HCT116 (cell line): ENCODE measurements at regions not wholly inside any gene's neighbourhood (a gene's known extent, or its start where the extent isn't known, plus 50 kb on each side); places are given as distances from the start of the nearest gene placed in this dataset.

Experiments used
- ATAC-seq: fragments of 200-7000 bp; cut with Tn5 transposase; 2 replicates; pipeline ENCODE4 v1.9.1; 2020; ENCODE audit warnings: mild to moderate bottlenecking, moderate library complexity
- BruUV-seq: library from RNA; stranded (reverse); fragments of 400-500 nt; replicated peaks from 2 replicates; lab custom pipeline; 2021; lab: Mats Ljungman, UMichigan
- CTCF ChIA-PET: fragments of 300-600 bp; sonication (Branson Sonifier 250); formaldehyde crosslinking; loops from one replicate; lab custom pipeline; 2021; ENCODE audit warnings: antibody characterized with exemption; lab: Charles Lee
- POLR2A ChIA-PET: fragments of 300-600, 350-600 bp; sonication (Branson Sonifier 250); formaldehyde crosslinking; loops from one replicate; lab custom pipeline; 2021; ENCODE audit warnings: antibody characterized with exemption; lab: Charles Lee
- RAD21 ChIA-PET, 2 experiments: fragments of 300-600 bp; sonication (Branson Sonifier 250); formaldehyde crosslinking; loops; one replicate each; lab custom pipeline; 2023; ENCODE audit warnings: low total read pairs in 2 of 2; ENCODE audit not compliant: uncharacterized antibody in 2 of 2, unreplicated experiment in 2 of 2, low non-redundant PET in 1 of 2; lab: Charles Lee
- DNase-seq: peaks from one replicate; pipeline ENCODE4 v3.0.0-alpha.2; 2010; ENCODE audit warnings: low read depth, low spot score
- H2AFZ ChIP-seq: fragments of 200-600 bp; shearing (Covaris generic), sonication (generic); 2 replicates; pipeline ENCODE4 v1.6.1; 2017; ENCODE audit warnings: low read depth, mixed run types, mixed read lengths, antibody characterized with exemption, low read length; ENCODE audit not compliant: poor library complexity, severe bottlenecking
- H3K27ac ChIP-seq: 2 replicates; pipeline ENCODE4 v1.5.1; 2012; ENCODE audit warnings: low read depth, low read length
- H3K27me3 ChIP-seq: fragments of 200-600 bp; sonication (generic); 2 replicates; pipeline ENCODE4 v1.6.1; 2016; ENCODE audit warnings: mixed run types, low read length, mixed read lengths; ENCODE audit not compliant: insufficient read depth
- H3K36me3 ChIP-seq, 2 experiments: fragments of 200-500 bp in 1 of 2; fragments of 200-600 bp in 1 of 2; sonication (Bioruptor generic) in 1 of 2; sonication (generic) in 1 of 2; 2 replicates each; pipeline versions ENCODE4 v1.5.1 to v1.6.1; 2014 to 2016; ENCODE audit warnings: low read length in 2 of 2, inconsistent platforms in 1 of 2, mixed read lengths in 1 of 2, mixed run types in 1 of 2; ENCODE audit not compliant: insufficient read depth in 2 of 2, control insufficient read depth in 1 of 2
- H3K4me1 ChIP-seq, 2 experiments: fragments of 200-600 bp in 1 of 2; sonication (generic) in 1 of 2; 2 replicates each; pipeline versions ENCODE4 v1.5.1 to v1.6.1; 2012 to 2017; ENCODE audit warnings: low read length in 2 of 2, inconsistent platforms in 1 of 2, mild to moderate bottlenecking in 1 of 2, mixed read lengths in 1 of 2, mixed run types in 1 of 2, moderate library complexity in 1 of 2; ENCODE audit not compliant: insufficient read depth in 2 of 2, control insufficient read depth in 1 of 2
- H3K4me2 ChIP-seq: fragments of 200-600 bp; sonication (generic); 2 replicates; pipeline ENCODE4 v1.6.1; 2017; ENCODE audit warnings: mixed run types, low read length, mixed read lengths
- H3K4me3 ChIP-seq, 2 experiments: fragments of 200-600 bp in 1 of 2; sonication (generic) in 1 of 2; replicated peaks in 1 of 2; 2 replicates each; pipeline ENCODE4 v1.5.1; 2011 to 2016; ENCODE audit warnings: low read length in 2 of 2, control low read depth in 1 of 2, low read depth in 1 of 2, mild to moderate bottlenecking in 1 of 2, mixed read lengths in 1 of 2, mixed run types in 1 of 2
- H3K79me2 ChIP-seq: fragments of 200-600 bp; sonication (generic); 2 replicates; pipeline ENCODE4 v1.6.1; 2017; ENCODE audit warnings: mild to moderate bottlenecking, mixed run types, low read length, moderate library complexity, mixed read lengths; ENCODE audit not compliant: insufficient read depth
- H3K9ac ChIP-seq: fragments of 200-600 bp; sonication (generic); 2 replicates; pipeline ENCODE4 v1.6.1; 2016; ENCODE audit warnings: low read length, mixed read lengths
- H3K9me2 ChIP-seq: fragments of 200-600 bp; sonication (generic), shearing (Covaris generic); 2 replicates; pipeline ENCODE4 v1.6.1; 2017; ENCODE audit warnings: mixed run types, mild to moderate bottlenecking, moderate library complexity; ENCODE audit not compliant: insufficient read depth
- H3K9me3 ChIP-seq, 2 experiments: fragments of 200-500 bp in 1 of 2; fragments of 200-600 bp in 1 of 2; sonication (Bioruptor generic) in 1 of 2; sonication (generic) in 1 of 2; 2 replicates each; pipeline ENCODE4 v1.6.1; 2014 to 2017; ENCODE audit warnings: low read length in 2 of 2, mixed read lengths in 2 of 2, inconsistent platforms in 1 of 2, low read depth in 1 of 2, mild to moderate bottlenecking in 1 of 2, mixed run types in 1 of 2, moderate library complexity in 1 of 2; ENCODE audit not compliant: control insufficient read depth in 1 of 2, insufficient read depth in 1 of 2
- H4K20me1 ChIP-seq: fragments of 200-600 bp; sonication (generic), shearing (Covaris generic); 2 replicates; pipeline ENCODE4 v1.6.1; 2017; ENCODE audit warnings: mixed run types, mild to moderate bottlenecking, moderate library complexity; ENCODE audit not compliant: insufficient read depth
- CBX3 ChIP-seq: IDR thresholded peaks from 2 replicates; pipeline ENCODE4 v1.6.1; 2012; ENCODE audit warnings: low read depth
- CEBPB ChIP-seq: IDR thresholded peaks from 2 replicates; pipeline ENCODE4 v1.6.1; 2012; ENCODE audit warnings: low read depth
- EGR1 ChIP-seq: IDR thresholded peaks from 2 replicates; pipeline ENCODE4 v1.6.1; 2012; ENCODE audit warnings: low read depth
- EZH2 ChIP-seq: fragments of 200-600 bp; sonication (generic); IDR thresholded peaks from 2 replicates; pipeline ENCODE4 v1.6.1; 2017; ENCODE audit warnings: antibody characterized with exemption, mixed run types
- EZH2phosphoT487 ChIP-seq: fragments of 200-600 bp; IDR thresholded peaks from 2 replicates; pipeline ENCODE4 v1.6.1; 2018; ENCODE audit warnings: antibody characterized with exemption, borderline replicate concordance
- POLR2AphosphoS5 ChIP-seq: IDR thresholded peaks from 2 replicates; pipeline ENCODE4 v1.6.1; 2011; ENCODE audit warnings: mild to moderate bottlenecking, low read depth, low read length, moderate library complexity
- RAD21 ChIP-seq: IDR thresholded peaks from 2 replicates; pipeline ENCODE4 v1.6.1; 2012; ENCODE audit warnings: low read depth, mild to moderate bottlenecking
- SP1 ChIP-seq: IDR thresholded peaks from 2 replicates; pipeline ENCODE4 v1.6.1; 2012; ENCODE audit warnings: low read depth
- intact Hi-C: fragments of 100-400 bp; cut with micrococcal nuclease; formaldehyde crosslinking; loops from 2 replicates; pipeline ENCODE4 v1.10.0; 2022
- TF ChIP-seq, protein P1 (sequence below): IDR thresholded peaks from 2 replicates; pipeline ENCODE4 v1.6.1; 2012
- TF ChIP-seq, protein P2 (sequence below): IDR thresholded peaks from 2 replicates; pipeline ENCODE4 v1.6.1; 2012

- H3K27ac ChIP-seq: no peak overlapping the region
- no peaks in the 10 kb centered on the region for H4K20me1 ChIP-seq
- no peak overlapping the region for H3K9ac ChIP-seq
- no peaks in the 10 kb centered on the region for H3K36me3 ChIP-seq
- RAD21 ChIA-PET: no interaction called here
- H3K9me2 ChIP-seq: no peaks in the 10 kb centered on the region
- no peak overlapping the region for H2AFZ ChIP-seq
- POLR2A ChIA-PET: no interaction called here
- no peaks in the 10 kb centered on the region for H3K79me2 ChIP-seq
- DNase-seq: no peak
- no peak overlapping the region for H3K4me2 ChIP-seq
- no peaks in the 10 kb centered on the region for H3K27me3 ChIP-seq
- H3K4me1 ChIP-seq: peaks cover 22 to 47% of the 10 kb centered on the region in 2 experiments
- no peak overlapping the region for H3K4me3 ChIP-seq
- no peak for ATAC-seq
- no peaks in the 10 kb centered on the region for H3K9me3 ChIP-seq
- intact Hi-C loops: no loop called here
- TF ChIP-seq, protein P1, sequence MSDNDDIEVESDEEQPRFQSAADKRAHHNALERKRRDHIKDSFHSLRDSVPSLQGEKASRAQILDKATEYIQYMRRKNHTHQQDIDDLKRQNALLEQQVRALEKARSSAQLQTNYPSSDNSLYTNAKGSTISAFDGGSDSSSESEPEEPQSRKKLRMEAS: no peak
- no peak for TF ChIP-seq POLR2AphosphoS5
- TF ChIP-seq CEBPB: no peak
- no peak for TF ChIP-seq SP1
- no peak for TF ChIP-seq CBX3
- TF ChIP-seq EGR1: no peak
- TF ChIP-seq EZH2phosphoT487: no peak
- TF ChIP-seq, protein P2, sequence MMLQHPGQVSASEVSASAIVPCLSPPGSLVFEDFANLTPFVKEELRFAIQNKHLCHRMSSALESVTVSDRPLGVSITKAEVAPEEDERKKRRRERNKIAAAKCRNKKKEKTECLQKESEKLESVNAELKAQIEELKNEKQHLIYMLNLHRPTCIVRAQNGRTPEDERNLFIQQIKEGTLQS: no peak
- TF ChIP-seq RAD21: no peak
- TF ChIP-seq, all 23 proteins: peak for 0
- no TSS peak for BruUV-seq
- CTCF ChIA-PET: no interaction called here
These were observed 101.8 kb downstream of the TRIB2 start for GRCh38 chr2:12818416-12819102.

DNA sequence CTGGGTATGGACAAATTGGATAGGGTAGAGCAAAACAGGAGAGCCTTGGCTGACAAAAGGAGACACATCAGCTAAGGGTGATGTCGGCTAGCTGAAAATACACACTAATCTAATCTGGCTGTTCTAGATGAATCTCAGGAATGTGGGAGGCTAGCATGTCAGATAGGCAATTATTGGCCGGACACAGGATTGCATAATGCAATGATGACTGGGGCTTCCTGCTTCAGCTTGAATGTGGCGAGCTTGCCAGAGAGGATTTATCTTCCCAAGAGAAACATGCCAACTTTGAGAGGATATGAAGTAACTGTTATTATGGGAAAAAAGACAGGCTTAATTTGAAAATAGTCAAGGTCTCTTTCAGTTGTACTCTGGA is 102.4 kb downstream of the TRIB2 start:
- CTCF ChIA-PET: no interaction called here
- peaks cover 22 to 51% of the 10 kb centered on the region in 2 experiments for H3K4me1 ChIP-seq
- no peaks in the 10 kb centered on the region for H4K20me1 ChIP-seq
- H3K27ac ChIP-seq: no peak overlapping the region
- no peak overlapping the region for H3K4me2 ChIP-seq
- RAD21 ChIA-PET: no interaction called here
- POLR2A ChIA-PET: no interaction called here
- H2AFZ ChIP-seq: no peak overlapping the region
- no peaks in the 10 kb centered on the region for H3K27me3 ChIP-seq
- no peak overlapping the region for H3K9ac ChIP-seq
- H3K9me3 ChIP-seq: no peaks in the 10 kb centered on the region
- no peaks in the 10 kb centered on the region for H3K9me2 ChIP-seq
- ATAC-seq: no peak
- no TSS peak for BruUV-seq
- DNase-seq: no peak
- H3K79me2 ChIP-seq: no peaks in the 10 kb centered on the region
- peak; percentile 51 for TF ChIP-seq CEBPB
- TF ChIP-seq EZH2: no peak
- intact Hi-C loops: no loop called here
- H3K36me3 ChIP-seq: no peaks in the 10 kb centered on the region
- no peak overlapping the region for H3K4me3 ChIP-seq
